Kidney epithelial cell (primary cell): ENCODE measurements at regions not wholly inside any gene's neighbourhood (a gene's known extent, or its start where the extent isn't known, plus 50 kb on each side); places are given as distances from the start of the nearest gene placed in this dataset.

Experiments
- DNase-seq: peaks from one replicate; pipeline ENCODE4 v3.0.0-alpha.2; 2010; ENCODE audit warnings: low read depth
- H3K27me3 ChIP-seq: 2 replicates; pipeline ENCODE4 v1.6.0; 2011; ENCODE audit warnings: low read length; ENCODE audit not compliant: control insufficient read depth, insufficient read depth
- H3K36me3 ChIP-seq: 2 replicates; pipeline ENCODE4 v1.5.1; 2011; ENCODE audit warnings: low read length; ENCODE audit not compliant: control insufficient read depth, insufficient read depth
- H3K4me3 ChIP-seq: 2 replicates; pipeline ENCODE4 v1.5.1; 2011; ENCODE audit warnings: low read depth, mild to moderate bottlenecking, control low read depth, low read length
- CTCF ChIP-seq: IDR thresholded peaks from 2 replicates; pipeline ENCODE4 v1.5.1; 2011; ENCODE audit warnings: mild to moderate bottlenecking, moderate library complexity, low read length, control low read depth, inconsistent platforms; ENCODE audit not compliant: insufficient read depth, poor library complexity, severe bottlenecking

GRCh38 chr15:92833106-92833433, 67.1 kb upstream of the CHD2 start:
- no peak for DNase-seq
- TF ChIP-seq CTCF = no peak
- Histone ChIP-seq H3K4me3 (no peak overlapping the region), H3K36me3 (no peaks in the 10 kb centered on the region), H3K27me3 (no peaks in the 10 kb centered on the region)

GRCh38 chr15:92833493-92834271, 66.4 kb upstream of the CHD2 start:
- DNase-seq = no peak
- H3K4me3 ChIP-seq = no peak overlapping the region
- H3K36me3 ChIP-seq = no peaks in the 10 kb centered on the region
- no peaks in the 10 kb centered on the region for H3K27me3 ChIP-seq
- TF ChIP-seq CTCF = no peak

GRCh38 chr15:92839696-92840095, 60.4 kb upstream of the CHD2 start:
- no peaks in the 10 kb centered on the region for H3K27me3 ChIP-seq
- no peaks in the 10 kb centered on the region for H3K36me3 ChIP-seq
- H3K4me3 ChIP-seq = no peak overlapping the region
- TF ChIP-seq CTCF = no peak
- no peak for DNase-seq

- TF ChIP-seq CTCF = no peak
- no peak for DNase-seq
- H3K4me3 ChIP-seq = no peak overlapping the region
These were observed 60.0 kb upstream of the CHD2 start for GRCh38 chr15:92840149-92840548.

GRCh38 chr15:92843326-92843725, 56.8 kb upstream of the CHD2 start:
- no peaks in the 10 kb centered on the region for H3K36me3 ChIP-seq
- DNase-seq = no peak
- H3K4me3 ChIP-seq = no peak overlapping the region
- no peak for TF ChIP-seq CTCF
- H3K27me3 ChIP-seq = no peaks in the 10 kb centered on the region

More at GRCh38 chr15:92840149-92840548, 60.0 kb upstream of the CHD2 start:
- no peaks in the 10 kb centered on the region for H3K36me3 ChIP-seq
- no peaks in the 10 kb centered on the region for H3K27me3 ChIP-seq

- no peak for DNase-seq
- TF ChIP-seq CTCF = no peak
- H3K27me3 ChIP-seq = no peaks in the 10 kb centered on the region
- no peaks in the 10 kb centered on the region for H3K36me3 ChIP-seq
- H3K4me3 ChIP-seq = no peak overlapping the region
These were observed 56.3 kb upstream of the CHD2 start for GRCh38 chr15:92843814-92844213.
